ENCODE measurements at regions not wholly inside any gene's neighbourhood (a gene's known extent, or its start where the extent isn't known, plus 50 kb on each side); places are given as distances from the start of the nearest gene placed in this dataset.

GRCh38 chr9:11319538-11319937 lies 706.7 kb upstream of the PTPRD start:
- no peak overlapping the region for H3K4me3 ChIP-seq (ENCODE audit: low read depth, low read length)
- H3K36me3 ChIP-seq (replicated peaks), result no peaks in the 10 kb centered on the region
- no peak overlapping the region for H3K27ac ChIP-seq
- TF ChIP-seq CTCF (IDR thresholded peaks at IDR 0.05; ENCODE audit: low read depth, low read length, missing control alignments), result peak; percentile 79
- H3K27me3 ChIP-seq (replicated peaks), result no peaks in the 10 kb centered on the region
- DNase-seq, result peak; percentile 13
- in situ Hi-C loops (cut with HindIII; ENCODE audit: low pct_ligation_motif_present, low sequenced_read_pairs), result no loop called here

DNA sequence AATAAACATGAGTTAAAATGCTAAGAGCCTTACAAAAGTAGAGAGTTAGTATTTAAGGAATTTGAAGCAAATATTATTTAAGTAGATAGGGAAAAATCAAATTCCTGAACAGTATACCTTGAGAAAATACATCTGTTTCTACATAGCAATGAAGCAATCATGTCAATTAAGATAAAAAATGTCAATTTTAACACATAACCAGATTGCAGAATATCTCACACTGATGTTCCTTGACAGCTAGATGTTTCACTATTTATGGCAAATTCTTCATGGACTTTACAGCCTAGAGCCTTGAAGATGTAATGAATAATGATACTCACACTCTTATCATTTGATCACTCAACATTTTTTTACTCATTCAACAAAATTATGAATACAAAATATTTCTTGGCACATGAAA lies 708.2 kb upstream of the PTPRD start:
- no peaks in the 10 kb centered on the region for H3K27me3 ChIP-seq (replicated peaks)
- no peak overlapping the region for H3K4me3 ChIP-seq (ENCODE audit: low read depth, low read length)
- in situ Hi-C loops (cut with HindIII; ENCODE audit: low pct_ligation_motif_present, low sequenced_read_pairs), result no loop called here
- no peaks in the 10 kb centered on the region for H3K36me3 ChIP-seq (replicated peaks)
- no peak for DNase-seq
- H3K27ac ChIP-seq, result no peak overlapping the region
- TF ChIP-seq CTCF (IDR thresholded peaks at IDR 0.05; ENCODE audit: low read depth, low read length, missing control alignments), result no peak

- in situ Hi-C loops (cut with HindIII; ENCODE audit: low pct_ligation_motif_present, low sequenced_read_pairs), result no loop called here
- no peak for DNase-seq
- TF ChIP-seq CTCF (IDR thresholded peaks at IDR 0.05; ENCODE audit: low read depth, low read length, missing control alignments), result no peak
- H3K36me3 ChIP-seq (replicated peaks), result no peaks in the 10 kb centered on the region
- H3K27ac ChIP-seq, result no peak overlapping the region
- no peaks in the 10 kb centered on the region for H3K27me3 ChIP-seq (replicated peaks)
- H3K4me3 ChIP-seq (ENCODE audit: low read depth, low read length), result no peak overlapping the region
Observed at GRCh38 chr9:11323457-11323856, 710.7 kb upstream of the PTPRD start.

DNA sequence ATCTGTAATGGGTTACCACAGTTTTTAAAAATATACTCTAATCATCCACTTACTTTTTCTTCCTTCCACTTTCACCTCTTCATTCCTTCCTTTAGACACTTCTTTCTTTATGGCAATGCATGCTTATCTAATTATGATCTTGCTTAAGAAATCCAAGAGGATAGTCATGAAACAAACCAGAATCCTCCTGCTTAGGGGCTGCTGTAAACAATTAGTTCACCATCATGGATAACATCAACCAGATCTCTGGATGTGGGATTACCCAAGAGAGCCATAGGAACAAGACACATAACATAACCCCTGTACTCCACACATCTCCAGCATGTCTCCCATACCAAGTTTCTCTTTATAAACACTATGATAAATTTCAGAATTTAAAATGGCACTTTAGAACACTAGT lies 713.4 kb upstream of the PTPRD start:
- no peak for TF ChIP-seq CTCF (IDR thresholded peaks at IDR 0.05; ENCODE audit: low read depth, low read length, missing control alignments)
- in situ Hi-C loops (cut with HindIII; ENCODE audit: low pct_ligation_motif_present, low sequenced_read_pairs), result no loop called here
- H3K4me3 ChIP-seq (ENCODE audit: low read depth, low read length), result no peak overlapping the region
- no peak overlapping the region for H3K27ac ChIP-seq
- no peaks in the 10 kb centered on the region for H3K27me3 ChIP-seq (replicated peaks)
- no peaks in the 10 kb centered on the region for H3K36me3 ChIP-seq (replicated peaks)
- DNase-seq, result no peak

DNA sequence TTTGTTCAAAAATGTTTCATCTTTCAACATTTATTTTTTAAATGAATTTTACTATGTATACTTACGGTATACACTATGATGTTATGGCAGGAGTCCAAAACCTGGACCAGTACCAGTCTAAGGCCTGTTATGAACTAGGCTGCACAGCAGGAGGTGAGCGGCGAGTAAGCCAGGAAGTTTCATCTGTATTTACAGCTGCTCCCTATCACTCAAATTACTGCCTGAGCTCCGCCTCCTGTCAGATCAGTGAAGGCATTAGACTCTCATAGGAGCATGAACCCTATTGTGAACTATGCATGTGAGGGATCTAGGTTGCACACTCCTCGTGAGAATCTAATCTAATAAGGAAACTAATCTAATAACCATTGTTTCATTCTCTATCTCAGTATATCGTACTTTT lies 715.5 kb upstream of the PTPRD start:
- in situ Hi-C loops (cut with HindIII; ENCODE audit: low pct_ligation_motif_present, low sequenced_read_pairs), result no loop called here
- no peak for TF ChIP-seq CTCF (IDR thresholded peaks at IDR 0.05; ENCODE audit: low read depth, low read length, missing control alignments)
- no peak for DNase-seq

DNA sequence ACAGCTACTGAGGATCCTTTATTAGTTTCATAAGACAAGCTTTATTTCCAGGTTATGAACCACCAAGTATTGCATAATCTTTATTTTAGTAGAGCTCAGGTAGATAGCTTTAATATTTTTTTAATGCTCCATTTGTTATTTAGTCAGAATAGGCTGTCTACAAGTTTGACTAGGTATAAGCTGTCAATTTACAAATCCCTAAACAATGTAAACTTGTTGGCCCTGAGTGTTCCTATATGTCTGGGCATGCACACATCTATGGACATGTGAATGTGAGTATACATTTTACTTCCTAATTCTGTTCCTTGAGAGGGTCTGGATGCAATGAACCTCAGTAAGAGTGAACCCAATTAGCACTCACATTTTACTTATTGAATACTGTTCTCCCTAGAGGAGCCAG lies 722.2 kb upstream of the PTPRD start:
- Histone ChIP-seq H3K27me3 (replicated peaks) (no peaks in the 10 kb centered on the region), H3K27ac (no peak overlapping the region), H3K4me3 (ENCODE audit: low read depth, low read length) (no peak overlapping the region), H3K36me3 (replicated peaks) (no peaks in the 10 kb centered on the region)
- in situ Hi-C loops (cut with HindIII; ENCODE audit: low pct_ligation_motif_present, low sequenced_read_pairs), result no loop called here
- TF ChIP-seq CTCF (IDR thresholded peaks at IDR 0.05; ENCODE audit: low read depth, low read length, missing control alignments), result no peak
- no peak for DNase-seq

More for the DNA sequence above, 715.5 kb upstream of the PTPRD start:
- H3K27me3 ChIP-seq (replicated peaks), result no peaks in the 10 kb centered on the region
- no peaks in the 10 kb centered on the region for H3K36me3 ChIP-seq (replicated peaks)
- no peak overlapping the region for H3K4me3 ChIP-seq (ENCODE audit: low read depth, low read length)
- H3K27ac ChIP-seq, result no peak overlapping the region
